AG04449 (cell line): ENCODE measurements at regions not wholly inside any gene's neighbourhood (a gene's known extent, or its start where the extent isn't known, plus 50 kb on each side); places are given as distances from the start of the nearest gene placed in this dataset.

Source experiments
- CTCF ChIA-PET: fragments of 350-600 bp; formaldehyde crosslinking; extraction: SDS; loops from one replicate; lab custom pipeline; 2021; ENCODE audit warnings: antibody characterized with exemption; lab: Yijun Ruan, JAX
- POLR2A ChIA-PET: fragments of 400-600, 350-600 bp; formaldehyde crosslinking; extraction: SDS; loops from one replicate; lab custom pipeline; 2020; ENCODE audit warnings: antibody characterized with exemption, inconsistent platforms; lab: Yijun Ruan, JAX
- DNase-seq: peaks from one replicate; pipeline ENCODE4 v3.0.0-alpha.2; 2010; ENCODE audit warnings: low read depth, low spot score
- H3K4me3 ChIP-seq: 2 replicates; pipeline ENCODE4 v1.5.1; 2011; ENCODE audit warnings: low read depth, mild to moderate bottlenecking, control low read depth, low read length
- TF ChIP-seq, protein P1 (sequence below): IDR thresholded peaks from one replicate; pipeline ENCODE4 v1.5.1; 2011; ENCODE audit warnings: mild to moderate bottlenecking, moderate library complexity, low read length, control low read depth, inconsistent platforms; ENCODE audit not compliant: insufficient read depth; ENCODE audit errors: missing control alignments

- no peak overlapping the region for H3K4me3 ChIP-seq
- ChIA-PET CTCF (interaction anchor here (0.9 to 18.8 kb wide), 8 partner anchors 9 to 282 kb away, joined by 3 to 1272 read pairs (median 6); no protein-coding TSS in a partner anchor), POLR2A (no interaction called here)
- no peak for DNase-seq
- TF ChIP-seq, protein P1, sequence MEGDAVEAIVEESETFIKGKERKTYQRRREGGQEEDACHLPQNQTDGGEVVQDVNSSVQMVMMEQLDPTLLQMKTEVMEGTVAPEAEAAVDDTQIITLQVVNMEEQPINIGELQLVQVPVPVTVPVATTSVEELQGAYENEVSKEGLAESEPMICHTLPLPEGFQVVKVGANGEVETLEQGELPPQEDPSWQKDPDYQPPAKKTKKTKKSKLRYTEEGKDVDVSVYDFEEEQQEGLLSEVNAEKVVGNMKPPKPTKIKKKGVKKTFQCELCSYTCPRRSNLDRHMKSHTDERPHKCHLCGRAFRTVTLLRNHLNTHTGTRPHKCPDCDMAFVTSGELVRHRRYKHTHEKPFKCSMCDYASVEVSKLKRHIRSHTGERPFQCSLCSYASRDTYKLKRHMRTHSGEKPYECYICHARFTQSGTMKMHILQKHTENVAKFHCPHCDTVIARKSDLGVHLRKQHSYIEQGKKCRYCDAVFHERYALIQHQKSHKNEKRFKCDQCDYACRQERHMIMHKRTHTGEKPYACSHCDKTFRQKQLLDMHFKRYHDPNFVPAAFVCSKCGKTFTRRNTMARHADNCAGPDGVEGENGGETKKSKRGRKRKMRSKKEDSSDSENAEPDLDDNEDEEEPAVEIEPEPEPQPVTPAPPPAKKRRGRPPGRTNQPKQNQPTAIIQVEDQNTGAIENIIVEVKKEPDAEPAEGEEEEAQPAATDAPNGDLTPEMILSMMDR, result no peak
These were observed 82.2 kb upstream of the SEC11C start for GRCh38 chr18:59057493-59057795.

GRCh38 chr18:59057969-59058368, 81.7 kb upstream of the SEC11C start:
- H3K4me3 ChIP-seq, result no peak overlapping the region
- ChIA-PET POLR2A (no interaction called here), CTCF (interaction anchor here (0.9 to 18.8 kb wide), 7 partner anchors 9 to 282 kb away, joined by 3 to 1272 read pairs (median 6); no protein-coding TSS in a partner anchor)
- TF ChIP-seq, protein P1, result no peak
- no peak for DNase-seq

DNA sequence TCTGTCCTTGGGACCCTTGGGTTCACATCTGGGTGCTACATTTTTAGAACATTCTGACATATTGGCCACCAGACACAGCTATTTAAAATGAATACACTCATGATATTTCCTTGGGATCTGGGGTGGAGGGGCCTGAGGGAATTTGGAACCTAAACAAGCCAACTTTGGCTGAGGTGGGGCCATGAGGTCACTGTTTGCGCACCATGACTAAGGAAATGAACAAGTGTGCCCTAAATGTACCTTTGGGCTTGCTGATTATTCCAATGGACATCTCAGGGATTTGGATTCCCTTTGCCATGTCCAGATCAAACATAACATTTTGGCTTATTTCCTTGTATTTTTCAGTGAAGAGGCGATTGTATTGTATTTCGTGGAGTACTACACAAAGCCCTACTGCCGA, 80.5 kb upstream of the SEC11C start:
- POLR2A ChIA-PET, result no interaction called here
- TF ChIP-seq, protein P1, result no peak
- H3K4me3 ChIP-seq, result no peak overlapping the region
- no peak for DNase-seq
- CTCF ChIA-PET, result interaction anchor here (0.6 to 18.8 kb wide), 4 partner anchors 11 to 283 kb away, joined by 3 to 1272 read pairs (median 54); no protein-coding TSS in a partner anchor

DNA sequence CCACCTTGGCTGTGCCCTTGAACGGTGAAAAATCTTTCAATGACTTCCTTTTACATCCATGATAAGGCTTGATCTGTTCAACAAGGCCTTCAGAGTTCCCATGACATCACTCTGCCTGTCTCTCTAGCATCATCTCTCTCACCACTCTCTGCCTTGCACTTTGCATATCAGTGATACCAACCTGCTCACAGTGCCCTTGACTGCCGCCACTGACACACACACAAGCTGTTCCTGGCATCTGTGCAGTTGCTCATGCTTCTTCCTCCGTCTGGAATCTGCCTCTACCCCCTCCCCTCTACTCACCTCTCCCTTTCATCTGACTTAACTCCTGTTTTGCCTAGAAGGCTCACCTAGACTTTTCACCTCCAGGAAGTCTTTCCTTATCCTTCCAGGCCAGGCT, 79.1 kb upstream of the SEC11C start:
- CTCF ChIA-PET, result interaction anchor here (1.1 to 18.8 kb wide), 4 partner anchors 10 to 285 kb away, joined by 4 to 1272 read pairs (median 56); no protein-coding TSS in a partner anchor
- no peak for DNase-seq
- TF ChIP-seq, protein P1, result no peak
- POLR2A ChIA-PET, result no interaction called here
- H3K4me3 ChIP-seq, result no peak overlapping the region

- no peak for DNase-seq
- ChIA-PET CTCF (interaction anchor here (0.5 to 18.8 kb wide), 4 partner anchors 8 to 345 kb away, joined by 3 to 1272 read pairs (median 56); no protein-coding TSS in a partner anchor), POLR2A (no interaction called here)
- TF ChIP-seq, protein P1, result no peak
- no peak overlapping the region for H3K4me3 ChIP-seq
These were observed 77.6 kb upstream of the SEC11C start for GRCh38 chr18:59061914-59062642.

- TF ChIP-seq, protein P1, result no peak
- H3K4me3 ChIP-seq, result no peak overlapping the region
- ChIA-PET POLR2A (no interaction called here), CTCF (interaction anchor here (1.9 to 18.8 kb wide), 3 partner anchors 8 to 287 kb away, joined by 5 to 1272 read pairs (median 106); no protein-coding TSS in a partner anchor)
- DNase-seq, result no peak
These were observed 77.1 kb upstream of the SEC11C start for GRCh38 chr18:59062643-59063006.
